GM23248 (cell line): ENCODE measurements at regions not wholly inside any gene's neighbourhood (a gene's known extent, or its start where the extent isn't known, plus 50 kb on each side); places are given as distances from the start of the nearest gene placed in this dataset.

ENCODE experiments used
- DNase-seq: peaks from one replicate; pipeline ENCODE4 v3.0.0-alpha.2; 2015
- H2AFZ ChIP-seq: fragments of 200-600 bp; sonication (generic); 2 replicates; pipeline ENCODE4 v1.6.1; 2016; ENCODE audit warnings: antibody characterized with exemption
- H3F3A ChIP-seq: fragments of 200-600 bp; sonication (generic); 2 replicates; pipeline ENCODE4 v1.6.1; 2016; ENCODE audit warnings: mild to moderate bottlenecking, antibody characterized with exemption, mixed run types; ENCODE audit not compliant: insufficient read depth
- H3K27ac ChIP-seq: fragments of 200-600 bp; sonication (generic); 2 replicates; pipeline ENCODE4 v1.5.1; 2016; ENCODE audit warnings: mild to moderate bottlenecking
- H3K27me3 ChIP-seq: fragments of 200-600 bp; sonication (generic); replicated peaks from 2 replicates; pipeline ENCODE4 v1.6.1; 2016; ENCODE audit warnings: mild to moderate bottlenecking; ENCODE audit not compliant: insufficient read depth
- H3K36me3 ChIP-seq: fragments of 200-600 bp; sonication (generic); 2 replicates; pipeline ENCODE4 v1.6.1; 2016; ENCODE audit warnings: low read depth, mild to moderate bottlenecking
- H3K4me1 ChIP-seq: fragments of 200-600 bp; sonication (generic); 2 replicates; pipeline ENCODE4 v1.6.1; 2016; ENCODE audit warnings: mild to moderate bottlenecking; ENCODE audit not compliant: insufficient read depth
- H3K4me2 ChIP-seq: fragments of 200-600 bp; sonication (generic); one replicate; pipeline ENCODE4 v1.6.1; 2016; ENCODE audit warnings: mild to moderate bottlenecking; ENCODE audit not compliant: unreplicated experiment
- H3K4me3 ChIP-seq: fragments of 200-600 bp; sonication (generic); 2 replicates; pipeline ENCODE4 v1.5.1; 2016; ENCODE audit warnings: mild to moderate bottlenecking
- H3K79me2 ChIP-seq: fragments of 200-600 bp; sonication (generic); 2 replicates; pipeline ENCODE4 v1.6.1; 2016; ENCODE audit warnings: mild to moderate bottlenecking; ENCODE audit not compliant: insufficient read depth
- H3K9ac ChIP-seq: fragments of 200-600 bp; sonication (generic); 2 replicates; pipeline ENCODE4 v1.6.1; 2016; ENCODE audit warnings: mild to moderate bottlenecking
- H3K9me2 ChIP-seq: fragments of 200-600 bp; sonication (generic); 2 replicates; pipeline ENCODE4 v1.6.1; 2016; ENCODE audit warnings: mixed run types, mild to moderate bottlenecking, moderate library complexity; ENCODE audit not compliant: insufficient read depth
- H3K9me3 ChIP-seq: fragments of 200-600 bp; sonication (generic); one replicate; pipeline ENCODE4 v1.6.1; 2017; ENCODE audit warnings: low read depth
- H4K20me1 ChIP-seq: fragments of 200-600 bp; sonication (generic); 2 replicates; pipeline ENCODE4 v1.6.0; 2016; ENCODE audit not compliant: insufficient read depth
- EZH2 ChIP-seq: fragments of 200-600 bp; sonication (generic); IDR thresholded peaks from 2 replicates; pipeline ENCODE4 v1.6.1; 2018; ENCODE audit warnings: antibody characterized with exemption, mild to moderate bottlenecking; ENCODE audit not compliant: insufficient read depth, poor library complexity, severe bottlenecking
- EZH2phosphoT487 ChIP-seq: fragments of 200-600 bp; sonication (generic); IDR thresholded peaks from 2 replicates; pipeline ENCODE4 v1.6.1; 2018; ENCODE audit warnings: antibody characterized with exemption, moderate library complexity, mild to moderate bottlenecking, low read depth; ENCODE audit not compliant: insufficient read depth
- WGBS, 2 experiments: methylation state at CpG; one replicate each; pipeline ENCODE4 v1.1.6; 2015 to 2017; ENCODE audit warnings: low lambda C conversion rate in 2 of 2, low coverage in 1 of 2; ENCODE audit errors: missing lambda C conversion rate in 2 of 2; 5-methylcytosine and 5-hydroxymethylcytosine counted together
- in situ Hi-C: fragments of 300-500 bp; cut with MboI; formaldehyde crosslinking; loops from 2 replicates; pipeline ENCODE4 v1.15.0; 2020

DNA sequence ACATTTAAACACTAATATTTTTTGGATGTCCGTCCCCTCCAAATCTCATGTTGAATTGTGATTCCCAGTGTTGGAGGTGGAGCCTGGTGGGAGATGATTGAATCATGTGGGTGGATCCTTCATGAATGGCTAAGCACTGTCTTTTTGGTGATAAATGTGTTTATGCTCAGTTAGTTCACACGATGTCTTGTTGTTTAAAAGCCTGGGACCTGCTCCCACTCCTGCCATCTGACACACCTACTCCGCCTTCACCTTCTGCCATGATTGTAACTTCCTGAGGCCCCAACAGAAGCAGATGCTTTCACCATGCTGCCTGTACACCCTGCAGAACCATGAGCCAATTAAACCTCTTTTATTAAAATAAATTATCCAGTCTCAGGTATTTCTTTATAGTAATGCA, 114.7 kb downstream of the TNFAIP3 start:
- H3K4me2 ChIP-seq = no peak overlapping the region
- DNase-seq = no peak
- WGBS, 2 experiments = 64 to 79% methylated on average over 3 of the region's 3 CpGs

GRCh38 chr6:137982418-137983189, 115.5 kb downstream of the TNFAIP3 start:
- TF ChIP-seq EZH2 = no peak
- TF ChIP-seq EZH2phosphoT487 = no peak
- no peak overlapping the region for H3K27ac ChIP-seq
- no peaks in the 10 kb centered on the region for H3K27me3 ChIP-seq
- H3K36me3 ChIP-seq = no peaks in the 10 kb centered on the region
- no peak overlapping the region for H3K4me3 ChIP-seq
- in situ Hi-C loops = no loop called here
- H3F3A ChIP-seq = 0 out of 2 replicates have a peak, but pooled peaks cover 4% of the 10 kb centered on the region
- no peaks in the 10 kb centered on the region for H3K79me2 ChIP-seq
- no peak overlapping the region for H3K9ac ChIP-seq
- no peaks in the 10 kb centered on the region for H3K9me2 ChIP-seq
- H4K20me1 ChIP-seq = no peaks in the 10 kb centered on the region
- no peaks in the 10 kb centered on the region for H3K9me3 ChIP-seq
- H2AFZ ChIP-seq = no peak overlapping the region
- 62 to 66% methylated on average over 12 of the region's 12 CpGs for WGBS, 2 experiments
- H3K4me2 ChIP-seq = no peak overlapping the region
- H3K4me1 ChIP-seq = no peaks in the 10 kb centered on the region
- no peak for DNase-seq

More for the DNA sequence above, 114.7 kb downstream of the TNFAIP3 start:
- Histone ChIP-seq H3K9ac (no peak overlapping the region), H3K79me2 (no peaks in the 10 kb centered on the region), H3K4me1 (no peaks in the 10 kb centered on the region), H2AFZ (no peak overlapping the region), H3K9me3 (no peaks in the 10 kb centered on the region), H3K9me2 (no peaks in the 10 kb centered on the region), H3K27ac (no peak overlapping the region), H3F3A (0 out of 2 replicates have a peak, but pooled peaks cover 4% of the 10 kb centered on the region), H3K27me3 (no peaks in the 10 kb centered on the region), H4K20me1 (no peaks in the 10 kb centered on the region), H3K36me3 (no peaks in the 10 kb centered on the region), H3K4me3 (no peak overlapping the region)
- in situ Hi-C loops = no loop called here
- TF ChIP-seq EZH2phosphoT487 (no peak), EZH2 (no peak)

GRCh38 chr6:137983269-137983668, 116.2 kb downstream of the TNFAIP3 start:
- DNase-seq = no peak
- no peak overlapping the region for H2AFZ ChIP-seq
- in situ Hi-C loops = no loop called here
- H3K9ac ChIP-seq = no peak overlapping the region
- H3K9me2 ChIP-seq = no peaks in the 10 kb centered on the region
- H3K27ac ChIP-seq = no peak overlapping the region
- 53 to 60% methylated on average over 5 of the region's 5 CpGs for WGBS, 2 experiments
- TF ChIP-seq EZH2phosphoT487 (no peak), EZH2 (no peak)
- no peak overlapping the region for H3K4me2 ChIP-seq
- H3F3A ChIP-seq = no peaks in the 10 kb centered on the region
- no peaks in the 10 kb centered on the region for H3K27me3 ChIP-seq
- no peaks in the 10 kb centered on the region for H3K36me3 ChIP-seq
- no peaks in the 10 kb centered on the region for H3K4me1 ChIP-seq
- no peak overlapping the region for H3K4me3 ChIP-seq
- no peaks in the 10 kb centered on the region for H4K20me1 ChIP-seq
- no peaks in the 10 kb centered on the region for H3K79me2 ChIP-seq
- H3K9me3 ChIP-seq = no peaks in the 10 kb centered on the region

DNA sequence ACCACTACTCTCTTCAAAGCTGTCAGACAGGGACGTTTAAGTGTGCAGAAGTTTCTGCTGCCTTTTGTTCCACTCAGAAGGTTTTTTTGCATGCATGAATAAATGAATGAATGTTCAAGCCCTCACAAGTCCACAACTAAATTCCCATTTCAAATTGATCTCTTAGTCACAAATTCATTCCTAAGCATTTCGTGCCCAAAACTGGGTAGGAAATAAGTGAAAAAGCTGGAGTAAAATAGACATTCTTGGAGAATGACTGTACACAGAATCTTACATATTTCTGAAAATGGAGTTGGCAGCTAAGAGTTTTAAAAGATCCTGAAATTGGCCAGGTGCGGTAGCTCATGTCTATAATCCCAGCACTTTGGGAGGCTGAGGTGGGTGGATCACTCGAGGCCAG, 117.6 kb downstream of the PERP start:
- TF ChIP-seq EZH2phosphoT487 (no peak), EZH2 (no peak)
- no peak overlapping the region for H3K4me3 ChIP-seq
- peak; percentile 15 for DNase-seq

More for the DNA sequence above, 117.6 kb downstream of the PERP start:
- Histone ChIP-seq H3K9ac (no peak overlapping the region), H3K9me3 (no peaks in the 10 kb centered on the region), H3K27me3 (0 out of 2 replicates have a peak, but pooled peaks cover 6% of the 10 kb centered on the region), H3F3A (no peaks in the 10 kb centered on the region), H3K36me3 (no peaks in the 10 kb centered on the region), H4K20me1 (no peaks in the 10 kb centered on the region), H3K79me2 (no peaks in the 10 kb centered on the region), H3K4me1 (no peaks in the 10 kb centered on the region), H3K27ac (no peak overlapping the region), H3K4me2 (no peak overlapping the region), H3K9me2 (no peaks in the 10 kb centered on the region), H2AFZ (no peak overlapping the region)
- in situ Hi-C loops = no loop called here
- WGBS, 2 experiments = 60 to 62% methylated on average over 4 of the region's 4 CpGs
